Astrocyte (in vitro differentiated cells and primary cell): ENCODE measurements at regions not wholly inside any gene's neighbourhood (a gene's known extent, or its start where the extent isn't known, plus 50 kb on each side); places are given as distances from the start of the nearest gene placed in this dataset.
A peak's percentile ranks its signal among the peaks of the same experiment; 100 is the strongest.

ENCODE experiments used
- DNase-seq: peaks from one replicate; pipeline ENCODE4 v3.0.0-alpha.2; 2010; ENCODE audit warnings: low read depth
- FAIRE-seq: peaks from 2 replicates; lab custom pipeline; 2011; peaks lifted over from hg19 to GRCh38; lab: Jason Lieb, UNC
- H2AFZ ChIP-seq: 2 replicates; pipeline ENCODE4 v1.6.0; 2012; ENCODE audit warnings: low read depth, low read length, inconsistent platforms
- H3K27ac ChIP-seq: 2 replicates; pipeline ENCODE4 v1.5.1; 2011; ENCODE audit warnings: low read depth, low read length, inconsistent platforms
- H3K27me3 ChIP-seq: 2 replicates; pipeline ENCODE4 v1.6.0; 2011; ENCODE audit warnings: low read length, inconsistent platforms; ENCODE audit not compliant: insufficient read depth
- H3K36me3 ChIP-seq: 2 replicates; pipeline ENCODE4 v1.5.1; 2011; ENCODE audit warnings: low read length, inconsistent platforms; ENCODE audit not compliant: insufficient read depth
- H3K4me1 ChIP-seq: 2 replicates; pipeline ENCODE4 v1.5.1; 2011; ENCODE audit warnings: low read length, inconsistent platforms; ENCODE audit not compliant: insufficient read depth
- H3K4me2 ChIP-seq: 2 replicates; pipeline ENCODE4 v1.6.0; 2012; ENCODE audit warnings: low read length, inconsistent platforms
- H3K4me3 ChIP-seq: 2 replicates; pipeline ENCODE4 v1.5.1; 2011; ENCODE audit warnings: low read depth, mild to moderate bottlenecking, low read length, inconsistent platforms; ENCODE audit not compliant: insufficient read depth
- H3K79me2 ChIP-seq: 2 replicates; pipeline ENCODE4 v1.6.0; 2012; ENCODE audit warnings: mild to moderate bottlenecking, low read length, inconsistent platforms; ENCODE audit not compliant: insufficient read depth
- H3K9ac ChIP-seq: 2 replicates; pipeline ENCODE4 v1.6.0; 2012; ENCODE audit warnings: mild to moderate bottlenecking, low read length, inconsistent platforms
- H3K9me3 ChIP-seq: 2 replicates; pipeline ENCODE4 v1.5.1; 2012; ENCODE audit warnings: low read depth, mild to moderate bottlenecking, low read length, inconsistent platforms; ENCODE audit not compliant: insufficient read depth
- H4K20me1 ChIP-seq: 2 replicates; pipeline ENCODE4 v1.6.0; 2012; ENCODE audit warnings: low read length, inconsistent platforms; ENCODE audit not compliant: insufficient read depth
- H3K27ac Mint-ChIP-seq: one replicate; pipeline ENCODE4 v1.8.0; 2021; ENCODE audit warnings: mild to moderate bottlenecking, mixed read lengths; ENCODE audit not compliant: unreplicated experiment
- H3K27me3 Mint-ChIP-seq: one replicate; pipeline ENCODE4 v1.8.0; 2021; ENCODE audit warnings: low read depth, mixed read lengths; ENCODE audit not compliant: unreplicated experiment
- H3K36me3 Mint-ChIP-seq: one replicate; pipeline ENCODE4 v1.8.0; 2021; ENCODE audit warnings: low read depth, mixed read lengths; ENCODE audit not compliant: unreplicated experiment
- H3K4me1 Mint-ChIP-seq: one replicate; pipeline ENCODE4 v1.8.0; 2021; ENCODE audit warnings: low read depth, mixed read lengths; ENCODE audit not compliant: unreplicated experiment
- H3K4me3 Mint-ChIP-seq: one replicate; pipeline ENCODE4 v1.8.0; 2021; ENCODE audit warnings: mild to moderate bottlenecking, moderate library complexity, mixed read lengths; ENCODE audit not compliant: unreplicated experiment
- H3K9me3 Mint-ChIP-seq: one replicate; pipeline ENCODE4 v1.8.0; 2021; ENCODE audit warnings: mild to moderate bottlenecking, mixed read lengths; ENCODE audit not compliant: unreplicated experiment
- CTCF ChIP-seq: IDR thresholded peaks from 2 replicates; pipeline ENCODE4 v1.5.1; 2011; ENCODE audit warnings: low read depth, mild to moderate bottlenecking, inconsistent platforms, low read length, moderate library complexity; ENCODE audit not compliant: insufficient read depth
- EZH2 ChIP-seq: IDR thresholded peaks from 2 replicates; pipeline ENCODE4 v1.6.1; 2012; ENCODE audit warnings: mild to moderate bottlenecking, low read length, inconsistent platforms; ENCODE audit not compliant: insufficient read depth

GRCh38 chr7:47709451-47709850, 127.5 kb upstream of the TNS3 start:
- Histone ChIP-seq H3K9me3 (no peaks in the 10 kb centered on the region), H3K27ac (no peak overlapping the region), H3K4me3 (no peak overlapping the region), H3K79me2 (no peaks in the 10 kb centered on the region), H2AFZ (peak overlapping the region; percentile 10), H4K20me1 (no peaks in the 10 kb centered on the region), H3K4me1 (no peaks in the 10 kb centered on the region), H3K27me3 (no peaks in the 10 kb centered on the region), H3K4me2 (no peak overlapping the region), H3K36me3 (no peaks in the 10 kb centered on the region), H3K9ac (no peak overlapping the region)
- Mint-ChIP-seq H3K9me3 (no peaks in the 10 kb centered on the region), H3K4me3 (no peak overlapping the region), H3K4me1 (no peaks in the 10 kb centered on the region), H3K36me3 (no peaks in the 10 kb centered on the region), H3K27me3 (peaks cover under 1% of the 10 kb centered on the region), H3K27ac (no peak overlapping the region)
- TF ChIP-seq CTCF (no peak), EZH2 (no peak)
- no peak for FAIRE-seq
- DNase-seq, result no peak

- H4K20me1 ChIP-seq, result no peaks in the 10 kb centered on the region
- no peak for FAIRE-seq
- no peak overlapping the region for H3K9ac ChIP-seq
- H3K27me3 ChIP-seq, result no peaks in the 10 kb centered on the region
- no peak overlapping the region for H3K4me2 ChIP-seq
- H3K79me2 ChIP-seq, result no peaks in the 10 kb centered on the region
- no peaks in the 10 kb centered on the region for H3K9me3 Mint-ChIP-seq
- no peak overlapping the region for H3K4me3 Mint-ChIP-seq
- H3K9me3 ChIP-seq, result no peaks in the 10 kb centered on the region
- H3K4me1 ChIP-seq, result no peaks in the 10 kb centered on the region
- no peaks in the 10 kb centered on the region for H3K36me3 ChIP-seq
- H3K4me3 ChIP-seq, result no peak overlapping the region
- H3K4me1 Mint-ChIP-seq, result no peaks in the 10 kb centered on the region
- no peak for TF ChIP-seq EZH2
- TF ChIP-seq CTCF, result no peak
- H3K36me3 Mint-ChIP-seq, result no peaks in the 10 kb centered on the region
- H2AFZ ChIP-seq, result peak overlapping the region; percentile 10
- no peak overlapping the region for H3K27ac ChIP-seq
- H3K27me3 Mint-ChIP-seq, result peaks cover 3% of the 10 kb centered on the region
- no peak for DNase-seq
- no peak overlapping the region for H3K27ac Mint-ChIP-seq
Observed at GRCh38 chr7:47709051-47709450, 127.1 kb upstream of the TNS3 start.

GRCh38 chr7:47707583-47707982, 125.7 kb upstream of the TNS3 start:
- no peak overlapping the region for H3K4me3 ChIP-seq
- no peaks in the 10 kb centered on the region for H3K36me3 Mint-ChIP-seq
- H3K27me3 ChIP-seq, result no peaks in the 10 kb centered on the region
- DNase-seq (no peak), FAIRE-seq (no peak)
- no peaks in the 10 kb centered on the region for H3K9me3 ChIP-seq
- no peaks in the 10 kb centered on the region for H3K4me1 Mint-ChIP-seq
- no peaks in the 10 kb centered on the region for H3K9me3 Mint-ChIP-seq
- no peak for TF ChIP-seq CTCF
- no peak for TF ChIP-seq EZH2
- no peak overlapping the region for H3K9ac ChIP-seq
- peaks cover 3% of the 10 kb centered on the region for H3K27me3 Mint-ChIP-seq
- no peak overlapping the region for H3K4me3 Mint-ChIP-seq
- no peak overlapping the region for H3K4me2 ChIP-seq
- H3K4me1 ChIP-seq, result no peaks in the 10 kb centered on the region
- no peak overlapping the region for H2AFZ ChIP-seq
- H4K20me1 ChIP-seq, result no peaks in the 10 kb centered on the region
- H3K79me2 ChIP-seq, result no peaks in the 10 kb centered on the region
- no peak overlapping the region for H3K27ac ChIP-seq
- H3K27ac Mint-ChIP-seq, result no peak overlapping the region
- H3K36me3 ChIP-seq, result no peaks in the 10 kb centered on the region
